Breast epithelium (tissue), 3 donors: ENCODE measurements at regions not wholly inside any gene's neighbourhood (a gene's known extent, or its start where the extent isn't known, plus 50 kb on each side); places are given as distances from the start of the nearest gene placed in this dataset.

Source experiments
- CTCF ChIP-seq, 3 donors: fragments of 450-650 bp; IDR thresholded peaks; one replicate each; pipeline ENCODE4 v1.5.1; 2016 to 2017; ENCODE audit warnings: antibody characterized with exemption in 3 of 3, mild to moderate bottlenecking in 3 of 3, moderate library complexity in 3 of 3
- POLR2A ChIP-seq: fragments of 450-650 bp; IDR thresholded peaks from one replicate; pipeline ENCODE4 v1.6.1; 2016; ENCODE audit warnings: antibody characterized with exemption, mild to moderate bottlenecking, moderate library complexity
- POLR2AphosphoS5 ChIP-seq, 3 donors: sonication (generic); formaldehyde crosslinking; IDR thresholded peaks; one replicate each; pipeline ENCODE4 v1.6.1; 2017; ENCODE audit warnings: antibody characterized with exemption in 3 of 3

- TF ChIP-seq CTCF (IDR thresholded peaks at IDR 0.05) (no peak), POLR2AphosphoS5 (IDR thresholded peaks at IDR 0.05) (no peak), POLR2A (no peak)
Measured at GRCh38 chr4:52200339-52200725, 149.2 kb downstream of the SPATA18 start.
